T-helper 17 cell (primary cell): ENCODE measurements at regions not wholly inside any gene's neighbourhood (a gene's known extent, or its start where the extent isn't known, plus 50 kb on each side); places are given as distances from the start of the nearest gene placed in this dataset.
"Not testable (repeated sequence)": the region's sequence is repeated elsewhere in the genome, so short reads cannot be mapped to it uniquely, and the experiment has no call there.

Source experiments
- ATAC-seq: fragments of 150-1000 bp; cut with Tn5 transposase; 2 replicates; pipeline ENCODE4 v1.10.0; 2021; ENCODE audit warnings: mild to moderate bottlenecking, moderate library complexity
- DNase-seq, 3 donors: peaks; one replicate each; pipeline versions ENCODE4 v3.0.0 to v3.0.0-alpha.2; 2020 to 2021
- H3K9me3 ChIP-seq: one replicate; pipeline ENCODE4 v1.7.0; 2013; ENCODE audit warnings: low read length, mild to moderate bottlenecking; ENCODE audit not compliant: control insufficient read depth, poor library complexity, severe bottlenecking
- H3K27ac Mint-ChIP-seq: one replicate; pipeline ENCODE4 v1.8.0; 2022; ENCODE audit warnings: mild to moderate bottlenecking, moderate library complexity, mixed read lengths
- H3K27me3 Mint-ChIP-seq: one replicate; pipeline ENCODE4 v1.8.0; 2022; ENCODE audit warnings: mixed read lengths
- H3K36me3 Mint-ChIP-seq: one replicate; pipeline ENCODE4 v1.8.0; 2022; ENCODE audit warnings: low read depth, mixed read lengths
- H3K4me1 Mint-ChIP-seq: one replicate; pipeline ENCODE4 v1.8.0; 2022; ENCODE audit warnings: mild to moderate bottlenecking, mixed read lengths
- H3K4me3 Mint-ChIP-seq: one replicate; pipeline ENCODE4 v1.8.0; 2022; ENCODE audit warnings: mild to moderate bottlenecking, moderate library complexity, mixed read lengths

- ATAC-seq: not testable (repeated sequence)
Measured at GRCh38 chr16:32039919-32040318, 166.3 kb downstream of the ZNF267 start.

GRCh38 chr16:32066016-32066651 lies 187.0 kb upstream of the TP53TG3D start:
- H3K27ac Mint-ChIP-seq, H3K36me3 Mint-ChIP-seq, H3K4me3 Mint-ChIP-seq, DNase-seq, H3K9me3 ChIP-seq, H3K4me1 Mint-ChIP-seq, ATAC-seq, H3K27me3 Mint-ChIP-seq: not testable (repeated sequence)

More at GRCh38 chr16:32039919-32040318, 166.3 kb downstream of the ZNF267 start:
- not testable (repeated sequence) for H3K9me3 ChIP-seq, H3K4me1 Mint-ChIP-seq, DNase-seq, H3K27me3 Mint-ChIP-seq, H3K4me3 Mint-ChIP-seq, H3K27ac Mint-ChIP-seq, H3K36me3 Mint-ChIP-seq

DNA sequence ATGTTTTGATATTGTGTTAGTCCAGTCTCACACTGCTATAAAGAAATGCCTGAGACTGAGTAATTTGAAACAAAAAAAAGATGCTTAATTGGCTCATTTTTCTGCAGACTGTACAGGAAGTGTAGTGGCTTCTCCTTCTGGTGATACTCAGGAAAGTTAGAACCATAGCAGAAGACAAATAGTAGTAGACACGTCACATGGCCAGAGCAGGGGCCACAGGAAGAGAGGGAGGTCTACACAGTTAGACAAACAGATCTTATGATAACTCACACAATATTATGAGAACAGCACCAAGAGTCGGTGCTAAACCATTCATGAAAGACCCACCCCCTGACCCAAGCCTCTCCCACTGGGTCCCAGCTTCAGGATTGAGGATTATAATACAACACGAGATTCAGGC lies 181.5 kb upstream of the TP53TG3D start:
- not testable (repeated sequence) for H3K4me3 Mint-ChIP-seq, H3K4me1 Mint-ChIP-seq, H3K36me3 Mint-ChIP-seq, H3K9me3 ChIP-seq, H3K27me3 Mint-ChIP-seq, H3K27ac Mint-ChIP-seq, DNase-seq
- ATAC-seq: peak; percentile 48

- not testable (repeated sequence) for ATAC-seq, H3K4me3 Mint-ChIP-seq, H3K27ac Mint-ChIP-seq
Measured at GRCh38 chr16:32083891-32084290, 169.2 kb upstream of the TP53TG3D start.

DNA sequence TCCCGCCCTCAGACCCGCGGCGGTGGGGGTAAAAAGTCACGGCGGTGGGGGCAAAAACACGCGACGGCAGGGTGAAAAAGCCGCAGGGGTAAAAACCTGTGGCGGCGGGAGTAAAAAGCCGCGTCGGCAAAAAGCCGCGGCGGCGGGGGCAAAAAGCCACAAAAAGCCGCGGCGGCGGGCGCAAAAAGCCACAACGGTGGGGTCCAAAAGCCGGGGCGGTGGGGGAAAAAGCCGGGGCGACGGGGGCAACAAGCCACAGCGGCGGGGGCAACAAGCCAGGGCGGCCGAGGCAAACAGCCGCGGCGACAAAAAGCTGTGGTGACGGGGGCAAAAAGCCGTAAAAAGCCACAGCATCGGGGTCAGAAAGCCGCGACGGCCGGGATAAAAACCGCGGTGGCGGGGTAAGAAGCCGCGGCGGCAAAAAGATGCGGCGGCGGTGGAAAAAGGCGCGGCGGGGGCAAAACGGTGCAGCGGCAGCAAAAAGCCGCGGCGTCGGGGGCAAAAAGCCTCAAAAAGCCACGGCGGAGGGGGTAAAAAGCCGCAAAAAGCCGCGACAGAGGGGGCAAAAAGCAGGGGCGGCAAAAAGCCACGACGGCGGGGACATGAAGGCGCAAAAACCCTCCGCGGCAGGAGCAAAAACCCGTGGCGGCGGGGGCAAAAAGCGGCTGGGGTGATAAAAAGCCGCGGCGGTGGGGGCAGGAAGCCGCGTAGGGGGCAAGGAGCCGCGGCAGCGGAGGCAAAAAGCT lies 168.3 kb upstream of the TP53TG3D start:
- peak overlapping the region; percentile 69 for H3K4me3 Mint-ChIP-seq
- ATAC-seq, H3K27ac Mint-ChIP-seq, H3K36me3 Mint-ChIP-seq, H3K4me1 Mint-ChIP-seq, H3K9me3 ChIP-seq, H3K27me3 Mint-ChIP-seq: not testable (repeated sequence)
- peak in 1 of 3 donors; percentile 7 for DNase-seq

More at GRCh38 chr16:32083891-32084290, 169.2 kb upstream of the TP53TG3D start:
- not testable (repeated sequence) for H3K9me3 ChIP-seq, H3K36me3 Mint-ChIP-seq, H3K4me1 Mint-ChIP-seq, DNase-seq, H3K27me3 Mint-ChIP-seq

DNA sequence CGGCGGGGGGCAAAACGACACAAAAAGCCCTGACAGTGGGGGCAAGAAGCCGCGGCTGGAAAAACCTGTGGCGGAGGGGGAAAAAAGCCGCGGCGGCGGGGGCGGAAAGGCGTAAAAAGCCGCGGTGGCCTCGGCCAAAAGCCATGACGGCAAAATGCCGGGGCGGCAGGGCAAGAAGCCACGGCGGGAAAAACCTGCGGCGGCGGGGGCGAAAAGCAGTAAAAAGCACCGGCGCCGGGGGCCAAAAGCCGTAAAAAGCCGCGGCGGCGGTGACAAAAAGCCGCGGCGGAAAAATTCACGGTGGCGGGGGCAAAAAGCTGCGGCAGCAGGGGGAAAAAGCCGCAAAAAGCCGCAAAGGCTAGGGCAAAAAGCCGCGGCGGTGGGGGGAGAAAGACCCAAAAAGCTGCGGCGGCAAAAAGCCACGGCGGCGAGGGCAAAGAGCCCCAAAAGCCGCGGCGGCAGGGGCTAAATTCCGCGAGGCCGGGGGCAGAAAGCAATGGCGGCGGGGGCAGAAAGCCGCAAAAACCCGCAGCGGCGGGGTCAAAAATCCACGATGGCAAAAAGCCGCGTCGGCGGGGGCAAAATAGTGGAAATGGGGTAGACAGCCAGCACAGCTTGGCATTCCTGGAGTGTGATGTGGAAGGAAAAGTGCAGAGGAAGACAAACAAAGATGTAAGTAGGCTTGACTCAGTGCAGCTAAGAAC lies 167.5 kb upstream of the TP53TG3D start:
- peak in 2 of 3 donors; percentile 4 to 18 for DNase-seq
- not testable (repeated sequence) for H3K27ac Mint-ChIP-seq, H3K9me3 ChIP-seq, ATAC-seq, H3K4me1 Mint-ChIP-seq, H3K27me3 Mint-ChIP-seq, H3K36me3 Mint-ChIP-seq
- peak overlapping the region; percentile 69 for H3K4me3 Mint-ChIP-seq

- H3K4me3 Mint-ChIP-seq, ATAC-seq, H3K4me1 Mint-ChIP-seq, H3K36me3 Mint-ChIP-seq, DNase-seq, H3K27ac Mint-ChIP-seq, H3K27me3 Mint-ChIP-seq, H3K9me3 ChIP-seq: not testable (repeated sequence)
Measured at GRCh38 chr16:32115562-32115961, 137.5 kb upstream of the TP53TG3D start.

- H3K36me3 Mint-ChIP-seq: no peaks in the 10 kb centered on the region
- H3K4me3 Mint-ChIP-seq: peak overlapping the region; percentile 68
- no peaks in the 10 kb centered on the region for H3K4me1 Mint-ChIP-seq
- no peaks in the 10 kb centered on the region for H3K9me3 ChIP-seq
- H3K27me3 Mint-ChIP-seq: peaks cover 5% of the 10 kb centered on the region
- no peak for ATAC-seq
- no peak for DNase-seq
- H3K27ac Mint-ChIP-seq: no peak overlapping the region
Measured at GRCh38 chr16:32116080-32116479, 137.0 kb upstream of the TP53TG3D start.

DNA sequence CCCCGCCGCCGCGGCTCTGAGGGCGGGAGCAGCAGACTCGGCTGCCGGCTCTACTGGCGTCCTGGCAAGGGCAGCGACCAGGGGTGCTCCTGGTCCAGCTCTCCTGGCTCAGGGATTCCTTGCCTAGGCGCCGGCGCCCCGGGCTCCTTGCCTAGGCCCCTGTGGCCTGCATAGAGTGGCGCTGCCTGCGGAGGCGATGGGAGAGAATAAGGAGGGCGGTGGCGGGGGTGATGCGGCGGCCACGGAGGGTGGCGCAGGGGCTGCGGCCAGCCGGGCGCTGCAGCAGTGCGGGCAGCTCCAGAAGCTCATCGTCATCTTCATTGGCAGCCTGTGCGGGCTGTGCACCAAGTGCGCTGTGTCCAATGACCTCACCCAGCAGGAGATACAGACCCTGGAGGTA lies 136.6 kb upstream of the TP53TG3D start:
- H3K9me3 ChIP-seq, H3K36me3 Mint-ChIP-seq, H3K4me1 Mint-ChIP-seq, H3K27me3 Mint-ChIP-seq, H3K27ac Mint-ChIP-seq, ATAC-seq, DNase-seq: not testable (repeated sequence)
- peak overlapping the region; percentile 68 for H3K4me3 Mint-ChIP-seq

DNA sequence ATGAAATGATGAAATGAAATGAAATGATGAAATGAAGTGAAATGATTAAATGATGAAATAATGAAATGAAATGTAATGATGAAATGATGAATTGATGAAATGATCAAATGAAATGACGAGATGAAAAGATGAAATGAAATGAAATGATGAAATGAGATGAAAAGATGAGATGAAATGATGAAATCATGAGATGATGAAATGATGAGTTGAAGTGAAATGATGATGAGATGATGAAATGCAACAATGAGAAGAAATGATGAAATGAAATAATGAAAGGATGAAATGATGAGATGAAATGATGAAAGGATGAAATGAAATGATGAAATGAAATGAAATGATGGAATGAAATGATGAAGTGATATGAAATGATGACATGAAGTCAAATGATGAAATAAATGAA lies 132.7 kb upstream of the TP53TG3D start:
- not testable (repeated sequence) for DNase-seq, H3K27ac Mint-ChIP-seq, H3K36me3 Mint-ChIP-seq, H3K27me3 Mint-ChIP-seq, H3K4me1 Mint-ChIP-seq, H3K9me3 ChIP-seq, H3K4me3 Mint-ChIP-seq, ATAC-seq

- not testable (repeated sequence) for ATAC-seq, H3K4me3 Mint-ChIP-seq, H3K9me3 ChIP-seq, DNase-seq, H3K36me3 Mint-ChIP-seq, H3K27me3 Mint-ChIP-seq, H3K27ac Mint-ChIP-seq, H3K4me1 Mint-ChIP-seq
Measured at GRCh38 chr16:32120779-32121178, 132.3 kb upstream of the TP53TG3D start.

GRCh38 chr16:32121273-32121900 lies 131.7 kb upstream of the TP53TG3D start:
- not testable (repeated sequence) for H3K36me3 Mint-ChIP-seq, H3K27ac Mint-ChIP-seq, H3K4me1 Mint-ChIP-seq, ATAC-seq, H3K4me3 Mint-ChIP-seq, H3K27me3 Mint-ChIP-seq, H3K9me3 ChIP-seq, DNase-seq

DNA sequence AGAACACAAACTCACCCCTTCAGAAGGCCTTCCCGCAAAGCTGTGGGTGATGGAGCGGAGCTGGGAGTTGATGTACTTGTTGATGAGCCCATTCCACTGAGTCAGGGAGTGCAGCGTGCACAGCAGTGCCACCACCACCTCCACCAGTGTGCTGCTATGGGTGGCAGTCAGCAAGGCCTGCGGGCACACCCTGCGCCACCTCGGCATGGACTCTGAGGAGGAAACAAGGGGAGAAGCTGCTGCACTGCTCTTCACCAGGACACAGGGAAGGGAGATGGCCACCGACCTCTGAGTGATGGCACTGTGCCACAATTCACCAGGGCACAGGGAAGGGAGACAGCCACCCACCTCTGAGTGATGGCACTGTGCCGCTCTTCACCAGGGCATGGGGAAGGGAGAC lies 100.7 kb upstream of the TP53TG3D start:
- DNase-seq, H3K27ac Mint-ChIP-seq, H3K36me3 Mint-ChIP-seq, ATAC-seq, H3K9me3 ChIP-seq, H3K4me3 Mint-ChIP-seq, H3K27me3 Mint-ChIP-seq, H3K4me1 Mint-ChIP-seq: not testable (repeated sequence)
